SU-DHL-6 (cell line): ENCODE measurements at regions not wholly inside any gene's neighbourhood (a gene's known extent, or its start where the extent isn't known, plus 50 kb on each side); places are given as distances from the start of the nearest gene placed in this dataset.

Source experiments
- EZH2phosphoT487 ChIP-seq: fragments of 200-600 bp; sonication (generic), shearing (Covaris generic); conservative IDR thresholded peaks from 2 replicates; pipeline ENCODE4 v1.6.1; 2018; ENCODE audit warnings: mild to moderate bottlenecking, antibody characterized with exemption, low read length, moderate library complexity, mixed read lengths
- TF ChIP-seq, protein P1 (sequence below): fragments of 200-600 bp; sonication (generic); IDR thresholded peaks from one replicate; pipeline ENCODE4 v1.5.1; 2017; ENCODE audit warnings: antibody characterized with exemption, mild to moderate bottlenecking, low read length, moderate library complexity; ENCODE audit not compliant: insufficient read depth, poor library complexity, severe bottlenecking

DNA sequence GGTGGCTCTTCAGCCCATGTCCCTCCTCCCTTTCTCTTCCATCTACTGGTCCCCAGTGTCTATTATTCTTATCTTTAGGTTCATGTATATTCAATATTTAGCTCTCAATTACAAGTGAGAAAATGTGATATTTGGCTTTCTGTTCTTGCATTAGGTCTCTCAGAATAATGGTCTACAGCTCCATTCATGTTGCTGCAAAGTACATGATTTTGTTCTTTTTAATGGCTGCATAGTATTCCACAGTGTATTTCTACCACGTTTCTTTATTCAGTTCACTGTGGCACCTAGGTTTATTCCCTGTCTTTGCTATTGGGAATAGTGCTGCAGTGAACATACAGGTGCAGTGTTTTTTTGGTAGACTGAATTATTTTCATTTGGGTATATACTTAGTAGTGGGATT, 1308.8 kb downstream of the EFNA5 start:
- TF ChIP-seq, protein P1, sequence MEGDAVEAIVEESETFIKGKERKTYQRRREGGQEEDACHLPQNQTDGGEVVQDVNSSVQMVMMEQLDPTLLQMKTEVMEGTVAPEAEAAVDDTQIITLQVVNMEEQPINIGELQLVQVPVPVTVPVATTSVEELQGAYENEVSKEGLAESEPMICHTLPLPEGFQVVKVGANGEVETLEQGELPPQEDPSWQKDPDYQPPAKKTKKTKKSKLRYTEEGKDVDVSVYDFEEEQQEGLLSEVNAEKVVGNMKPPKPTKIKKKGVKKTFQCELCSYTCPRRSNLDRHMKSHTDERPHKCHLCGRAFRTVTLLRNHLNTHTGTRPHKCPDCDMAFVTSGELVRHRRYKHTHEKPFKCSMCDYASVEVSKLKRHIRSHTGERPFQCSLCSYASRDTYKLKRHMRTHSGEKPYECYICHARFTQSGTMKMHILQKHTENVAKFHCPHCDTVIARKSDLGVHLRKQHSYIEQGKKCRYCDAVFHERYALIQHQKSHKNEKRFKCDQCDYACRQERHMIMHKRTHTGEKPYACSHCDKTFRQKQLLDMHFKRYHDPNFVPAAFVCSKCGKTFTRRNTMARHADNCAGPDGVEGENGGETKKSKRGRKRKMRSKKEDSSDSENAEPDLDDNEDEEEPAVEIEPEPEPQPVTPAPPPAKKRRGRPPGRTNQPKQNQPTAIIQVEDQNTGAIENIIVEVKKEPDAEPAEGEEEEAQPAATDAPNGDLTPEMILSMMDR: no peak
- TF ChIP-seq EZH2phosphoT487: no peak
